SK-N-SH (cell line): ENCODE measurements at regions not wholly inside any gene's neighbourhood (a gene's known extent, or its start where the extent isn't known, plus 50 kb on each side); places are given as distances from the start of the nearest gene placed in this dataset.

Experiments
- CTCF ChIA-PET: fragments of 300-600, 350-600 bp; formaldehyde crosslinking; extraction: SDS; loops from one replicate; lab custom pipeline; 2021; lab: Yijun Ruan, JAX
- POLR2A ChIA-PET: fragments of 350-600 bp; sonication (Branson Sonifier 250); formaldehyde crosslinking; extraction: SDS; loops from one replicate; lab custom pipeline; 2020; ENCODE audit warnings: antibody characterized with exemption, inconsistent platforms; lab: Yijun Ruan, JAX
- DNase-seq: peaks from one replicate; pipeline ENCODE4 v3.0.0; 2012
- H2AFZ ChIP-seq: fragments of 200-600 bp; sonication (generic); 2 replicates; pipeline ENCODE4 v1.8.1; 2016; ENCODE audit warnings: antibody characterized with exemption, mild to moderate bottlenecking, low read depth
- H3F3A ChIP-seq: fragments of 200-600 bp; sonication (generic); replicated peaks from 2 replicates; pipeline ENCODE3; 2016; ENCODE audit warnings: antibody characterized with exemption, mild to moderate bottlenecking; ENCODE audit not compliant: insufficient read depth
- H3K27ac ChIP-seq, 2 experiments: fragments of 200-500 bp in 1 of 2; fragments of 200-600 bp in 1 of 2; sonication (Bioruptor generic) in 1 of 2; sonication (generic), shearing (Covaris generic) in 1 of 2; 2 replicates each; pipeline versions ENCODE4 v1.5.1 to v1.6.1; 2014 to 2016; ENCODE audit warnings: low read depth in 2 of 2, inconsistent platforms in 1 of 2, low read length in 1 of 2, mild to moderate bottlenecking in 1 of 2, mixed read lengths in 1 of 2
- H3K27me3 ChIP-seq: fragments of 200-600 bp; sonication (generic), shearing (Covaris generic); 2 replicates; pipeline ENCODE4 v1.6.1; 2016; ENCODE audit warnings: mixed run types; ENCODE audit not compliant: insufficient read depth
- H3K36me3 ChIP-seq, 2 experiments: fragments of 200-500 bp in 1 of 2; fragments of 200-600 bp in 1 of 2; sonication (Bioruptor generic) in 1 of 2; sonication (generic) in 1 of 2; replicated peaks in 1 of 2; 2 replicates each; pipeline versions ENCODE3 to v1.5.1; 2014 to 2016; ENCODE audit warnings: low read length in 1 of 2, mild to moderate bottlenecking in 1 of 2; ENCODE audit not compliant: insufficient read depth in 2 of 2, control insufficient read depth in 1 of 2
- H3K4me1 ChIP-seq, 2 experiments: fragments of 200-500 bp in 1 of 2; fragments of 200-600 bp in 1 of 2; sonication (Bioruptor generic) in 1 of 2; sonication (generic), shearing (Covaris generic) in 1 of 2; 2 replicates each; pipeline versions ENCODE4 v1.5.1 to v1.6.1; 2014 to 2016; ENCODE audit warnings: low read depth in 1 of 2, low read length in 1 of 2, mixed run types in 1 of 2; ENCODE audit not compliant: insufficient read depth in 2 of 2, control insufficient read depth in 1 of 2
- H3K4me2 ChIP-seq: fragments of 200-600 bp; sonication (generic), shearing (Covaris generic); 2 replicates; pipeline ENCODE4 v1.6.1; 2017; ENCODE audit warnings: mixed run types
- H3K4me3 ChIP-seq, 2 experiments: fragments of 200-500 bp in 1 of 2; fragments of 200-600 bp in 1 of 2; sonication (Bioruptor generic) in 1 of 2; sonication (generic), shearing (Covaris generic) in 1 of 2; 2 replicates each; pipeline versions ENCODE4 v1.5.1 to v1.8.1; 2014 to 2016; ENCODE audit warnings: low read depth in 2 of 2, inconsistent platforms in 1 of 2, low read length in 1 of 2, mild to moderate bottlenecking in 1 of 2, mixed read lengths in 1 of 2, moderate library complexity in 1 of 2
- H3K79me2 ChIP-seq: fragments of 200-600 bp; sonication (generic); 2 replicates; pipeline ENCODE4 v1.8.1; 2017; ENCODE audit warnings: mild to moderate bottlenecking; ENCODE audit not compliant: insufficient read depth
- H3K9ac ChIP-seq: fragments of 200-600 bp; sonication (generic); 2 replicates; pipeline ENCODE4 v1.6.1; 2017; ENCODE audit warnings: mixed run types
- H3K9me2 ChIP-seq: fragments of 200-600 bp; sonication (generic); 2 replicates; pipeline ENCODE4 v1.6.1; 2017; ENCODE audit warnings: mixed run types
- H3K9me3 ChIP-seq: fragments of 200-600 bp; sonication (generic); 2 replicates; pipeline ENCODE4 v1.6.1; 2017; ENCODE audit warnings: mixed run types, mild to moderate bottlenecking, moderate library complexity
- H4K20me1 ChIP-seq: fragments of 200-600 bp; sonication (generic); 2 replicates; pipeline ENCODE4 v1.6.1; 2017; ENCODE audit warnings: mild to moderate bottlenecking, mixed run types; ENCODE audit not compliant: insufficient read depth
- EZH2phosphoT487 ChIP-seq: fragments of 200-600 bp; sonication (generic); IDR thresholded peaks from 2 replicates; pipeline ENCODE4 v1.6.1; 2017; ENCODE audit warnings: low read depth, mixed run types, mild to moderate bottlenecking, antibody characterized with exemption, moderate library complexity, borderline replicate concordance
- FOSL2 ChIP-seq: IDR thresholded peaks from 2 replicates; pipeline ENCODE4 v1.4.0; 2012; ENCODE audit warnings: low read depth, mild to moderate bottlenecking, moderate library complexity, borderline replicate concordance
- FOXM1 ChIP-seq: IDR thresholded peaks from 2 replicates; pipeline ENCODE4 v1.4.0; 2012; ENCODE audit warnings: low read depth, mild to moderate bottlenecking
- MAX ChIP-seq: IDR thresholded peaks from 2 replicates; pipeline ENCODE4 v1.4.0; 2012; ENCODE audit warnings: low read depth
- SIN3A ChIP-seq: IDR thresholded peaks from 2 replicates; pipeline ENCODE4 v1.6.1; 2012; ENCODE audit warnings: low read depth, mild to moderate bottlenecking, low read length, moderate library complexity, borderline replicate concordance
- TCF12 ChIP-seq: IDR thresholded peaks from 2 replicates; pipeline ENCODE4 v1.4.0; 2012
- USF2 ChIP-seq: fragments of 150-350 bp; IDR thresholded peaks from 2 replicates; pipeline ENCODE4 v1.6.1; 2017; ENCODE audit warnings: antibody characterized with exemption, low read length, low read depth, borderline replicate concordance
- YY1 ChIP-seq: IDR thresholded peaks from 2 replicates; pipeline ENCODE4 v1.4.0; 2012; ENCODE audit warnings: low read depth, mild to moderate bottlenecking
- ZBTB33 ChIP-seq: IDR thresholded peaks from 2 replicates; pipeline ENCODE4 v1.4.0; 2012; ENCODE audit warnings: low read depth, borderline replicate concordance
- WGBS: methylation state at CpG from one replicate; pipeline ENCODE4 v1.1.6; 2017; ENCODE audit warnings: low lambda C conversion rate; 5-methylcytosine and 5-hydroxymethylcytosine counted together

GRCh38 chr17:59487161-59487873, 78.1 kb upstream of the DHX40 start:
- no peak for DNase-seq
- Histone ChIP-seq H3K36me3 (no peaks in the 10 kb centered on the region), H3K27me3 (no peaks in the 10 kb centered on the region), H3K9ac (no peak overlapping the region), H3K4me1 (peaks cover 0 to 5% of the 10 kb centered on the region in 2 experiments; a peak in 2 of 4 replicates), H3K79me2 (no peaks in the 10 kb centered on the region), H3K9me3 (no peaks in the 10 kb centered on the region), H2AFZ (no peak overlapping the region), H3K4me2 (no peak overlapping the region), H3K27ac (no peak overlapping the region), H3K4me3 (no peak overlapping the region), H4K20me1 (no peaks in the 10 kb centered on the region), H3K9me2 (no peaks in the 10 kb centered on the region), H3F3A (peaks cover 4% of the 10 kb centered on the region)
- ChIA-PET CTCF (interaction anchor here (1.0 to 1.8 kb wide), 4 partner anchors 9 to 158 kb away, joined by 3 to 5 read pairs (median 4); no protein-coding TSS in a partner anchor), POLR2A (no interaction called here)
- WGBS: 80% methylated on average over 7 of the region's 7 CpGs
- TF ChIP-seq SIN3A (no peak), MAX (no peak), ZBTB33 (no peak), FOXM1 (no peak), YY1 (no peak), USF2 (no peak), FOSL2 (no peak), TCF12 (no peak)

DNA sequence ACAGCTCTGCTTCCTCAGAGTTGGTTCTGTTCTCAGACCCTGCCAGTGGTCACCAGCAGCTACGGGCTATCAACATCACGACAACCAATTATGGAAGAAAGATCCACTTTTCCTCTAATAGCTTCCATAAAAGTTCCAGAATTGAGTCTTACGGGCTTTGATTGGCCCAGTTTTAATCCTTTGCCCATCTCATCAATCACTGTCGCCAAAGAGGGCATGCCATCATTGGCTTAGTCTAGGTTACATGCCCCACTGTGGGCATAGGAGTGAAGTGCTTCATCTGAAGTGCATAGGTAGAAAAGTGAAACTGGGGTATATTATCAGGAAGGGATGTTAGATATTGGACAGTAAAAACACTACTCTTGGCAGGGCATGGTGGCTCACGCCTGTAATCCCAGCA, 76.6 kb upstream of the DHX40 start:
- Histone ChIP-seq H3K27me3 (no peaks in the 10 kb centered on the region), H3K9me2 (no peaks in the 10 kb centered on the region), H3K36me3 (no peaks in the 10 kb centered on the region), H3K9me3 (no peaks in the 10 kb centered on the region), H4K20me1 (no peaks in the 10 kb centered on the region), H3K4me1 (peaks cover 0 to 5% of the 10 kb centered on the region in 2 experiments; a peak in 2 of 4 replicates), H3F3A (peaks cover 4% of the 10 kb centered on the region), H2AFZ (no peak overlapping the region), H3K79me2 (no peaks in the 10 kb centered on the region), H3K4me2 (no peak overlapping the region), H3K27ac (no peak overlapping the region), H3K4me3 (no peak overlapping the region), H3K9ac (no peak overlapping the region)
- 78% methylated on average over 5 of the region's 5 CpGs for WGBS
- POLR2A ChIA-PET: no interaction called here
- DNase-seq: no peak
- CTCF ChIA-PET: interaction anchor here (0.7 to 1.6 kb wide), 4 partner anchors 29 to 178 kb away, joined by 3 to 6 read pairs (median 3); no protein-coding TSS in a partner anchor
- TF ChIP-seq EZH2phosphoT487: no peak
